NCI-H748 (cell line): ENCODE measurements at regions not wholly inside any gene's neighbourhood (a gene's known extent, or its start where the extent isn't known, plus 50 kb on each side); places are given as distances from the start of the nearest gene placed in this dataset.
"Not testable (repeated sequence)": the region's sequence is repeated elsewhere in the genome, so short reads cannot be mapped to it uniquely, and the experiment has no call there.

Source experiments
- DNase-seq: peaks from one replicate; lab custom pipeline; 2025; ENCODE audit not compliant: unreplicated experiment; lab: John Stamatoyannopoulos, UW

GRCh38 chr6:2324166-2324953 is 79.0 kb upstream of the GMDS start:
- no peak for DNase-seq

- not testable (repeated sequence) for DNase-seq
Measured at GRCh38 chr6:2317498-2317897, 72.1 kb upstream of the GMDS start.

- DNase-seq, result no peak
Measured at GRCh38 chr6:2314641-2315040, 69.2 kb upstream of the GMDS start.

GRCh38 chr6:2310042-2310441 is 64.6 kb upstream of the GMDS start:
- no peak for DNase-seq

GRCh38 chr6:2309122-2309521 is 63.7 kb upstream of the GMDS start:
- DNase-seq, result no peak

GRCh38 chr6:2307799-2308198 is 62.4 kb upstream of the GMDS start:
- DNase-seq, result no peak

- DNase-seq, result no peak
Measured at GRCh38 chr6:2305951-2306350, 60.5 kb upstream of the GMDS start.

- DNase-seq, result not testable (repeated sequence)
Measured at GRCh38 chr6:2302482-2302881, 57.1 kb upstream of the GMDS start.

- DNase-seq, result no peak
Measured at GRCh38 chr6:2296781-2297180, 51.4 kb upstream of the GMDS start.
